Mucosa of stomach (tissue), 1 donor: ENCODE measurements at regions not wholly inside any gene's neighbourhood (a gene's known extent, or its start where the extent isn't known, plus 50 kb on each side); places are given as distances from the start of the nearest gene placed in this dataset.

Source experiments
- H3K27me3 ChIP-seq: one replicate; pipeline ENCODE4 v1.7.0; 2013; ENCODE audit warnings: mild to moderate bottlenecking, low read length; ENCODE audit not compliant: control insufficient read depth, insufficient read depth
- H3K36me3 ChIP-seq: one replicate; pipeline ENCODE4 v1.7.0; 2013; ENCODE audit warnings: low read length; ENCODE audit not compliant: control insufficient read depth, insufficient read depth
- H3K4me1 ChIP-seq: one replicate; pipeline ENCODE4 v1.7.0; 2013; ENCODE audit warnings: mild to moderate bottlenecking, low read length; ENCODE audit not compliant: control insufficient read depth, insufficient read depth
- H3K4me3 ChIP-seq: one replicate; pipeline ENCODE4 v1.7.0; 2013; ENCODE audit warnings: low read length
- H3K9ac ChIP-seq: one replicate; pipeline ENCODE4 v1.7.0; 2013; ENCODE audit warnings: mild to moderate bottlenecking, low read length, moderate library complexity
- H3K9me3 ChIP-seq: one replicate; pipeline ENCODE4 v1.7.0; 2013; ENCODE audit warnings: mild to moderate bottlenecking, low read length, moderate library complexity; ENCODE audit not compliant: control insufficient read depth
- donor health status: Pancreatic carcinoma.

DNA sequence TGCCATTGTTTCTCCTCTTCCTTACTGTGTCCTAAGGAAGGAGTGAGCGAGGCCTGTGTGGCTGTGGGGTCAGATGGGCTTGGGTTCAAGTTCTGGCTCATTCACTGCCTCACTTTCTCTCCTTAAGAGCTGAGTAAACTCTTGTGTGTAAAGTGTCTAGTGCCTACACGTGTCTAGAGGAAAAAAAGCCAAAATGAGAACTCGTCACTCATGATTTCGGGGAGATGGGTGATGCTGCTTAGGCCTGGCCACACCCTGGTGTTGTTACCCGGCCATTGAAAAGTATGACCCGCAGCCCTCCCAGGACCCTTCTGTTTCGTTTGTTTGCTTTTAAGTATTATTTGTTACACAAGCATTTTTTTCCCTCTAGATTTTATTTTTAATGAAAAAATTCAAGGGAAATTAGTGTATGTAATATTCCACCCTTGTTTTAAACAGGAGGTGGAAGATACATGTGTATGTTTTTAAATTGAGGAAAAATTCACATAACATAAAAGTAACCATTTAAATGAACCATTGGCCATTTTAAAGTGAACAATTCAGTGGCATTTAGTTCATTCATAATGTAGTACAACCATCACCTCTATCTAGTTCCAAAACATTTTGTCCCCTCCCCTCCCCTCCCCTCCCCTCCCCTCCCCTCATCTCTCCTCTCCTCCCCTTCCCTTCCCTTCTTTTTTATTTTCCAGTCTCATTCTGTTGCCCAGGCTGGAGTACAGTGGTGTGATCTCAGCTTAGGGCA is 71.0 kb downstream of the CEBPB start:
- no peaks in the 10 kb centered on the region for H3K36me3 ChIP-seq
- no peak overlapping the region for H3K9ac ChIP-seq
- H3K9me3 ChIP-seq: no peaks in the 10 kb centered on the region
- no peaks in the 10 kb centered on the region for H3K27me3 ChIP-seq
- H3K4me3 ChIP-seq: no peak overlapping the region
- H3K4me1 ChIP-seq: peaks cover 20% of the 10 kb centered on the region

DNA sequence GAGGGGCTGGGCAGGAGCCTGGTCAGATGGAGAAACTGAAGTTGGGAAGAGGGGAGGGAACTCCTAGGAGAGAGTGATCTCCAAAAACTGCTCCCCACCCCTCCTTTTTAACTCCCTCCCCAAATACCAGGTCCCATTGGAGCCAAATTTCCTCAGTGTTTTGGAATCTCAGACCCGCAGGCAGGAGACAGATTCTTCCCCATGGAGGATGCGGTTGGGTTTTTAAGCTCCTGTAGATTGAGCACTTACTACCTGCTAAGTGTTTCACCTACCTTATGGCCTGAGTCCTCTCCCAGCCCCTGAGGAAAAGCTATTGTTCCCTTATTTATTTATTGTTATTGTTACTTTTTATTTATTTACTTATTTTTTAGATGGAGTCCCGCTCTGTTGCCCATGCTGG is 73.2 kb downstream of the CEBPB start:
- Histone ChIP-seq H3K36me3 (no peaks in the 10 kb centered on the region), H3K4me3 (no peak overlapping the region), H3K27me3 (no peaks in the 10 kb centered on the region), H3K9ac (no peak overlapping the region), H3K4me1 (peaks cover 37% of the 10 kb centered on the region), H3K9me3 (no peaks in the 10 kb centered on the region)

DNA sequence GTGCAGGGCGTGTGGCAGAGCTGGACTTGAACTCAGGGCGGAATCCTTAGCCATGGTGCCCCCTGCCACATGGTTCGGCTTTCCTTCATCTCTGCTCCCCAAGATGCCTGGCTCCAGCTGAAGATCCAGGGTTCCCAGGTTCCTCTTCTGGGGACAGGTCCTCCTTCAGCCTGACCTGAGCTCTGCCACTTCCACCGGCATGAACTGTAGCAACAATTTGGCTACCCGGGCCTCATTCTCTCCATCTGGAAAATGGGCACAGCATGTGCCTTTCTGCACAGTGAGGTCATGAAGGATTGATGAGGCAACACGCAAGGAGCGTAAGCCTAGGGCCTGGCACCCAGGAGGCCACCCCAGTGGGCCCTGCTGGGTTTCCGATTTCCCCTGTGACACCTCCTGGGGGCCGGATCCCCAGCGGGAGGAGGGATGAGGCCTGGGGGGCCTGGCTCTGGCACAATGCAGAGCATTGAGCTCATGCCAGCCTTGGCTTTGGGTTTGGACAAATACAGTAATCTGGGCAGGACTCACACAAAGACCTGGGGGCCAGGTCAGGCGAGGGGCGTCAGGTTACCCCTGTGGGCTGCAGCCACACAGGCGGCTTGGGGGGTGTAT is 74.0 kb downstream of the CEBPB start:
- Histone ChIP-seq H3K27me3 (no peaks in the 10 kb centered on the region), H3K4me3 (no peak overlapping the region), H3K9ac (no peak overlapping the region), H3K9me3 (no peaks in the 10 kb centered on the region), H3K36me3 (no peaks in the 10 kb centered on the region), H3K4me1 (peaks cover 34% of the 10 kb centered on the region)

DNA sequence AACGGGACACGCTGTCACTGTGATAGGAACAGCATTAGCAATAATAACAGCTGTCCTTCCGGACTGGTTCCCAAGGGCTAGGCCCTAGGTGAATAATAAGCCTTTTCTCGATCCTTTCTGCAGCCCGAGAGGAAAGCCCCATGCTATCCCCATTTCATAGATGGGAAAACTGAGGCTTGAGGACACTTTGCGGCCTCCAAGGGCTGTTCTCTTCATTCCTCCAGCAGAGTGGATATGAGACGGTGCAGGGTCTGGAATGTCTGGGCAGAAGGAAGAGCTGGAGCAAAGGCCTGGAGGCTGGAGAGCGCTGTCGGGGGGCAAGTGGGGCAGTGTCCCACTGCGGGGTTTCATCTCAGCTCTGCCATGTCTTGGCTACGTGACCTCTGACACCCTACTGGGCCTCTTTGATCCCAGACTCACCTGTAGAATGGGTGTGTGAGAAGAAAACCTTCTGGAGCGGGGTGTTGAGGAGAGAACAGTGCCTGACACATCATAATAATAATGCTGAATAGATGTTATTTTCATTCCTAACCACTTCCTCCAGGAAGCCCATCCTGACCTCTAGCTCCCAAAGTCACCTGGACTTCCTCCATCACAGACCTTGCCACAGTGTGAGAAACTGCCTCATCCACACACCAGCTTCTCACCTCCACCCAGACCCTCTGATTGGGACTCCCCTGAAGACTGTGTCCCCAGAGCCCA is 74.8 kb downstream of the CEBPB start:
- Histone ChIP-seq H3K27me3 (no peaks in the 10 kb centered on the region), H3K4me1 (peaks cover 27% of the 10 kb centered on the region), H3K36me3 (no peaks in the 10 kb centered on the region), H3K4me3 (no peak overlapping the region), H3K9me3 (no peaks in the 10 kb centered on the region), H3K9ac (no peak overlapping the region)

DNA sequence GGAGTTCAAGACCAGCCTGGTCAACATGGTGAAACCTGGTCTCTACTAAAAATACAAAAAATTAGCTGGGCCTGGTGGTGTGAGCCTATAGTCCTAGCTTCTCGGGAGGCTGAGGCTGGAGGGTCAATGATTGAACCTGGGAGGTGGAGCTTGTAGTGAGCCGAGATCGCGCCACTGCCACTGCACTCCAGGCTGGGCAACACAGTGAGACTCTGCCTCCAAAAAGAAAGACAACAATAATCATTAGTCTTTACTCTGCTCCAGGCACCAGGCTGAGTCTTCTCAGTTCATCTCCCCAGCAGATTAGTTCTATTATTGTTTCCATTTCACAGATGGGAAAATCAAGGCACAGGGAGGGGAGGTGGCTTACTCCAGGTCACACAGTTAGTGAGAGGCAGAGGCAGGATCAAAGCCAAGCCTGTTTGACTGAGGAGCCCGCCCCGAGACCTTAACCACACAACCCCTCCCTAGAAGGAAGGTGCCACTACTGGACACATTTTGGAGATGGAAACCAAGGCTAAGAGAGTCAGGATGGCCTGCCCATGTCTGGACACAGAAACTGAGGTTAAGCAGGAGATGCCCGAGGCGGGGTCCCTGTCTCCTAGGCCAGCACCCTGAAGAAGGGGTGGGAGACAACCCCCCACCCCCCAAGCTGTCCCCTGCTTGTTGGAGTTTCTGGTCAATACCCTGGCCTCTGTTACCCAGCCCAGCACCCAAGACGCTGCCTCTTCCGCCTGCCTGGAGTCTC is 75.8 kb downstream of the CEBPB start:
- H3K4me1 ChIP-seq: peaks cover 22% of the 10 kb centered on the region
- H3K36me3 ChIP-seq: no peaks in the 10 kb centered on the region
- H3K27me3 ChIP-seq: no peaks in the 10 kb centered on the region
- no peaks in the 10 kb centered on the region for H3K9me3 ChIP-seq
- no peak overlapping the region for H3K4me3 ChIP-seq
- peak overlapping the region; percentile 61 for H3K9ac ChIP-seq

DNA sequence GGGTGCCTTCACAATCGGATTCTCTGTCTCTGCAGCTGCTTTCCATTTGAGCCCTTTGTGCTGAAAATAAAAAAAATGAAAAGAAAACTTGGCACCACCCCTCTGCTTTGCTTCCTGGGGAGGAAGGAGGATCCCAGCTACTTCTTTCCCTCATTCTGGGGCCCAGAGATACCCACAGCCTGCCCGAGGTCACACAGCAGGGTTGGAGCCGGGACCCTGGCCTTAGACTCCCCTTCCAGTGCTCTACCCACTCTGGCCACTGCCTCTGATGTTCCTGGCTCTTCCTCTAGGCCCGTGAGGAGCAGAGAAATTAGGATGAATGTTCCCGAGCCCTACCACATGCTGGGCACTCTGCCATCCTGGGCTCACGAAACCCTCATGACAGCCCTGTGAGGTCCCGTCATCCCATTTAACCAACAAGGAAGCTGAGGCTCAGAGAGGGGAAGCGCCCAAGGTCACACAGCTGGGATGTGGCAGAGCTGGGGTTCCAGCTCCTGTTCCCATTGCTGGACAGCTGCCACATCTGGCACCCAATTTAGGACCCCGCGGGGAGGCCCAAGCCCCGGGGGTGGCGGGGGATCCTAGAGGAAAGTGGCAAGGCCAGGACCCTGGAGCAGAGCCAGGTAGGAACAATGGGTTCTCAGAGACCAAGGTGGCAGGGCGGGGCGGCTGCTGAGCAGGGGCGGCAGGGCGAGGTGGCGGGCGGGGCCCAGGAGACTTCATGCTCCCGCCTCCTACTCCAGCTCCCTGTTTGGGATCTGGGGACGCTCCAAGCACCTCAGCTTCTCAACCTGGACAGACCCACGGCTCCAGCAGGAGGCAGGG is 76.6 kb downstream of the CEBPB start:
- Histone ChIP-seq H3K27me3 (no peaks in the 10 kb centered on the region), H3K36me3 (no peaks in the 10 kb centered on the region), H3K9me3 (no peaks in the 10 kb centered on the region), H3K4me1 (peaks cover 22% of the 10 kb centered on the region), H3K9ac (peak overlapping the region; percentile 61), H3K4me3 (no peak overlapping the region)

DNA sequence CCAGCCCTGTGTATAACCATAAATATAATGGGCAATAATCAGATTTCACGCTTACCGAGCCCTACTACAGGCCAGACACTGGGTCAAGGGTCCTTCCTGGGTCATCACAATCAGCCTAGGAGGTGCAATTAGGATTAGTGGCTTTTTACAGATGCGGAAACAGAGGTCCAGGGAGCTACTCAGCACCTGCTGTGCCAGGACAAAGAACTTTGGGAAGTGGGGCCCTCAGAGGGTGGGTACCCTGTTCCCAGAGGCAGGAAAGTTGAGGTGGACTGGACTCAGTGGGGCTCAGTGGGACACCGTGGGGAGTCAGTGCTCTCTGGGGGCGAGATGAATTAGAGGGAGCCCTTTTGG is 77.2 kb downstream of the CEBPB start:
- Histone ChIP-seq H3K9me3 (no peaks in the 10 kb centered on the region), H3K36me3 (no peaks in the 10 kb centered on the region), H3K27me3 (no peaks in the 10 kb centered on the region), H3K4me3 (no peak overlapping the region), H3K9ac (peak overlapping the region; percentile 61), H3K4me1 (peaks cover 22% of the 10 kb centered on the region)

DNA sequence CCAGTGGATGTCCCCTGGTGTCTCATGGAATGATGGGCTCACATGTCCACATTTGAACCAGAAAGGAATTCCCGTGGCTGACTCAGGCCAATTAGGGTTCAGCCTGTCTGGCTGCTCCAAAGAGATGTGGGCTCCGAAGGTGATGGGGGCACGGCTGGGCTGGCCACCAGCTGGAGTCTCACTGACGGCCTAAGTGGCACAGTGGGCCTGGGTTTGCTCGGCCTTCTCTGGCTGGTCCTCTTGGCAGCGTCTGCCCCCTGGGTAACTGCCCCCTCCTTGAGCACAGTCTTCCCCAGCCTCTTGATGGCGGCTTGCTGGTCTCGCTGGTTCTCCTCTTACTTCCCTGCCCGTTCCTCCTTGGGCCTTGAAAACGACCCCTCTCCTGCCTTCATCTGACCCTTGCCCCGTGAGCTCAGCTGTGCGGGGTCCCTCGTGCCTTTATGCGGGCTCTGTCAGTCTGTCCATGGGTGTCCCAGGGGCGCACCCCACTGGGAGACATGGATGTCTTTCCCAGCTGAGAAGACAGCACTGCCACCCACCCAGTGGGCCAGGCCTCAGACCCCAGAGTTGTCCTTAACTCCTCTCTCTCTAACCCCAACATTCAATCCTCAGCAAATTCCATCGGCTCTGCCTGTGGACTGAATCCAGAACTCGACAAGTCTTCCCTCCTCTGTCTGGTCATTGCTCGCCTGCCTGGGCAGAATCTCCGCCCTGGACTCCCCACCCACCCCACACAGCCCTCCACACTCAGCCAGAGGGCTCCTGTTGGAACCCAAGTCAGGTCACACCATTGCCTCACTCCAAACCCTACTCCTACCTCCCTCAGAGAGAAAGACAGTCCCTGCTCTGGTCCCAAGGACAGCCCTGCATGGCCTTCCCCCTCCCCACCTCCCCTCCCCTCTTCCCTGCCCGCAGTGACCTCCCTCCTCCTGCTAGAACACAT is 78.7 kb downstream of the CEBPB start:
- Histone ChIP-seq H3K9me3 (no peaks in the 10 kb centered on the region), H3K4me3 (no peak overlapping the region), H3K27me3 (no peaks in the 10 kb centered on the region), H3K9ac (no peak overlapping the region), H3K4me1 (peaks cover 22% of the 10 kb centered on the region), H3K36me3 (no peaks in the 10 kb centered on the region)

DNA sequence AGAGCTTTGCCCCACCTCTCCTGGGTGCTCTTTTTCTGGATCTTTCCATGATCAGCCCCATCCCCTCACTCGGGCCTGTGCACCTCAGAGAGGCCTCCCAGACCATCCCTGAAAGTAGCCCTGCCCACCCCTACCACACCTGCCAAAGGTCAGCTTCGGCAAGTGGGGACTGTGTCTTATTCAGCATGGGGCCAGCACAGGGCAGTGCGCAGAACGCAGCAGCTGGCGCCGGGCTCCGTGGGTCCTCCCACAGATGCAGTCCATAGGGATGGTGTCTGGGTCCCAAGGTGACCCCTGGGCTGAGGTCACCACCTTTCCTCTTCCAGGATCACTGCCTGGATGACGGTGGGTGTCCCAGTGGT is 79.4 kb downstream of the CEBPB start:
- H3K27me3 ChIP-seq: no peaks in the 10 kb centered on the region
- peaks cover 22% of the 10 kb centered on the region for H3K4me1 ChIP-seq
- no peaks in the 10 kb centered on the region for H3K9me3 ChIP-seq
- no peak overlapping the region for H3K4me3 ChIP-seq
- H3K36me3 ChIP-seq: no peaks in the 10 kb centered on the region
- H3K9ac ChIP-seq: no peak overlapping the region

DNA sequence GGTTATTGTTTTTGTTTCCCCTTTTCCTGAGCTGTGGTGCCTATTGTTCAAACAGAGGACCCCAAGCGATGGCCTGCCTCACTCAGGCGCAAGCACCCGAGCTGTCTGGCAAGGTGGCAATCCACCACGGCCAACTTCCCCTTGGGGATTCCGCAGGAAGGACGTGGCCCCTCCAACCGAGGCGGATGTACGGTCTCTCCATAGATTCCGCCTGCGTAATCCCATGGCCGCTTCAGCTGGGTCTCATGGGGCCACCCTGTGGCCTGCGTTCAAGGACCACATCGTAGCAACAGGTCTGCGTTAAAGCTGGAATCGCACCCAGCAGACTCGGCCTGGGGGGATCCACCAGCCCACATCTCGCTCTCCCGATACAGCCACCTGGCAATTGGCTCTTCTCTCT is 79.9 kb downstream of the CEBPB start:
- Histone ChIP-seq H3K36me3 (no peaks in the 10 kb centered on the region), H3K9me3 (no peaks in the 10 kb centered on the region), H3K4me3 (no peak overlapping the region), H3K4me1 (peaks cover 22% of the 10 kb centered on the region), H3K9ac (no peak overlapping the region), H3K27me3 (no peaks in the 10 kb centered on the region)

DNA sequence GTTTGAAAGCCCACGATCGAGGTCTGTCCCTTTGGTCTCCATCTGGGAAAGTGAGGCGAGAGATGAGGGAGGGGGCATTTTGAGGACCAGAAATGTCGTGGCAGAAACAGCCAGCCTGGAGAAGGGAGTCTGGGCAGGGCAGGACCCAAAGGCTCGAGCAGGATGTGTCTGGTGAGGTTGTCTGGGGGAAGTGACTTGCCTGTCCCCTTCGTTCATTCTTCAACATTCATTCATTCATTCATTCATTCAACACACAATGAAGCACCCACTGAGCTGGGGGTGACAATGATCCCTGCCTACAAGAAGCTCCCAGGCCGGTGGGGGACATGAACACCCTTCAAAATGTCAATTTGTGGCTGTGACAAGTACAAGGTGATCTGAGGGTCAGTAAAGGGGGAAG is 80.5 kb downstream of the CEBPB start:
- Histone ChIP-seq H3K36me3 (no peaks in the 10 kb centered on the region), H3K4me3 (no peak overlapping the region), H3K27me3 (no peaks in the 10 kb centered on the region), H3K9me3 (no peaks in the 10 kb centered on the region), H3K9ac (no peak overlapping the region), H3K4me1 (peaks cover 22% of the 10 kb centered on the region)
